ENCODE measurements at regions not wholly inside any gene's neighbourhood (a gene's known extent, or its start where the extent isn't known, plus 50 kb on each side); places are given as distances from the start of the nearest gene placed in this dataset.

- no peak for DNase-seq (ENCODE audit: low read depth in 2 of 2, low spot score in 1 of 2)
These were observed 417.5 kb upstream of the MYT1L start for GRCh38 chr2:2748399-2749205.

- no peak for DNase-seq (ENCODE audit: low read depth in 2 of 2, low spot score in 1 of 2)
These were observed 416.8 kb upstream of the MYT1L start for GRCh38 chr2:2747797-2748301.

- no peak for DNase-seq (ENCODE audit: low read depth in 2 of 2, low spot score in 1 of 2)
These were observed 415.7 kb upstream of the MYT1L start for GRCh38 chr2:2746731-2747130.

GRCh38 chr2:2744958-2745715 lies 414.1 kb upstream of the MYT1L start:
- no peak for DNase-seq (ENCODE audit: low read depth in 2 of 2, low spot score in 1 of 2)

GRCh38 chr2:2744107-2744506 lies 413.0 kb upstream of the MYT1L start:
- DNase-seq (ENCODE audit: low read depth in 2 of 2, low spot score in 1 of 2) = no peak

- no peak for DNase-seq (ENCODE audit: low read depth in 2 of 2, low spot score in 1 of 2)
These were observed 412.1 kb upstream of the MYT1L start for GRCh38 chr2:2743164-2743571.

- DNase-seq (ENCODE audit: low read depth in 2 of 2, low spot score in 1 of 2) = no peak
These were observed 411.7 kb upstream of the MYT1L start for GRCh38 chr2:2742726-2743125.

- no peak for DNase-seq (ENCODE audit: low read depth in 2 of 2, low spot score in 1 of 2)
These were observed 409.2 kb upstream of the MYT1L start for GRCh38 chr2:2740238-2740775.

- DNase-seq (ENCODE audit: low read depth in 2 of 2, low spot score in 1 of 2) = no peak
These were observed 408.2 kb upstream of the MYT1L start for GRCh38 chr2:2739231-2739795.

- DNase-seq (ENCODE audit: low read depth in 2 of 2, low spot score in 1 of 2) = no peak
These were observed 407.6 kb upstream of the MYT1L start for GRCh38 chr2:2738684-2739083.

- DNase-seq (ENCODE audit: low read depth in 2 of 2, low spot score in 1 of 2) = no peak
These were observed 407.2 kb upstream of the MYT1L start for GRCh38 chr2:2738276-2738675.

- DNase-seq (ENCODE audit: low read depth in 2 of 2, low spot score in 1 of 2) = no peak
These were observed 404.0 kb upstream of the MYT1L start for GRCh38 chr2:2735041-2735440.

- no peak for DNase-seq (ENCODE audit: low read depth in 2 of 2, low spot score in 1 of 2)
These were observed 403.2 kb upstream of the MYT1L start for GRCh38 chr2:2734308-2734707.

GRCh38 chr2:2733818-2734217 lies 402.7 kb upstream of the MYT1L start:
- no peak for DNase-seq (ENCODE audit: low read depth in 2 of 2, low spot score in 1 of 2)

GRCh38 chr2:2732331-2733119 lies 401.4 kb upstream of the MYT1L start:
- no peak for DNase-seq (ENCODE audit: low read depth in 2 of 2, low spot score in 1 of 2)

GRCh38 chr2:2731816-2732284 lies 400.8 kb upstream of the MYT1L start:
- no peak for DNase-seq (ENCODE audit: low read depth in 2 of 2, low spot score in 1 of 2)

GRCh38 chr2:2731101-2731815 lies 400.2 kb upstream of the MYT1L start:
- no peak for DNase-seq (ENCODE audit: low read depth in 2 of 2, low spot score in 1 of 2)

- DNase-seq (ENCODE audit: low read depth in 2 of 2, low spot score in 1 of 2) = no peak
These were observed 399.3 kb upstream of the MYT1L start for GRCh38 chr2:2730301-2730833.

GRCh38 chr2:2729246-2729645 lies 398.2 kb upstream of the MYT1L start:
- DNase-seq (ENCODE audit: low read depth in 2 of 2, low spot score in 1 of 2) = no peak

GRCh38 chr2:2728635-2729034 lies 397.6 kb upstream of the MYT1L start:
- DNase-seq (ENCODE audit: low read depth in 2 of 2, low spot score in 1 of 2) = no peak

Data from stimulated activated CD8-positive, alpha-beta memory T cell treated with anti-CD3 and anti-CD28 coated beads, Interleukin-4, amount 100 ng/mL, for 4 hours (primary cell).